WTC11 (cell line): ENCODE measurements at regions not wholly inside any gene's neighbourhood (a gene's known extent, or its start where the extent isn't known, plus 50 kb on each side); places are given as distances from the start of the nearest gene placed in this dataset.

Source experiments
- ATAC-seq: fragments of 200-7000 bp; cut with Tn5 transposase; 2 replicates; pipeline ENCODE4 v1.10.0; 2021; ENCODE audit warnings: mild to moderate bottlenecking, moderate library complexity
- CTCF ChIA-PET: fragments of 300-600 bp; sonication (Branson Sonifier 250); formaldehyde crosslinking; loops from one replicate; lab custom pipeline; 2021; ENCODE audit warnings: antibody characterized with exemption; lab: Charles Lee
- POLR2A ChIA-PET: fragments of 350-600 bp; sonication (Branson Sonifier 250); formaldehyde crosslinking; loops from one replicate; lab custom pipeline; 2021; ENCODE audit warnings: antibody characterized with exemption; lab: Charles Lee
- DNase-seq: peaks from one replicate; pipeline ENCODE4 v3.0.0; 2021; ENCODE audit warnings: low spot score
- H3K27ac Mint-ChIP-seq: 2 replicates; pipeline ENCODE4 v1.8.0; 2021; ENCODE audit warnings: mixed read lengths
- H3K27me3 Mint-ChIP-seq: 2 replicates; pipeline ENCODE4 v1.8.0; 2021; ENCODE audit warnings: low read depth, mild to moderate bottlenecking, moderate library complexity, mixed read lengths
- H3K36me3 Mint-ChIP-seq: 2 replicates; pipeline ENCODE4 v1.8.0; 2021; ENCODE audit warnings: mixed read lengths
- H3K4me1 Mint-ChIP-seq: 2 replicates; pipeline ENCODE4 v1.8.0; 2022; ENCODE audit warnings: mixed read lengths
- H3K4me3 Mint-ChIP-seq: 2 replicates; pipeline ENCODE4 v1.8.0; 2021; ENCODE audit warnings: mild to moderate bottlenecking, moderate library complexity, mixed read lengths
- H3K9me3 Mint-ChIP-seq: 2 replicates; pipeline ENCODE4 v1.8.0; 2021; ENCODE audit warnings: mixed read lengths
- ATF1 ChIP-seq: sonication (generic); formaldehyde crosslinking; IDR thresholded peaks from 2 replicates; pipeline ENCODE4 v1.8.1; 2023; ENCODE audit warnings: mild to moderate bottlenecking, moderate library complexity, missing genetic modification reagents
- ATF3 ChIP-seq: sonication (generic); formaldehyde crosslinking; conservative IDR thresholded peaks from 2 replicates; pipeline ENCODE4 v1.8.1; 2022; ENCODE audit warnings: mild to moderate bottlenecking, missing genetic modification reagents
- CBFB ChIP-seq: sonication (generic); formaldehyde crosslinking; IDR thresholded peaks from 2 replicates; pipeline ENCODE4 v1.8.1; 2022; ENCODE audit warnings: mild to moderate bottlenecking, low read depth, missing genetic modification reagents
- ESRRA ChIP-seq: sonication (generic); formaldehyde crosslinking; IDR thresholded peaks from 2 replicates; pipeline ENCODE4 v1.8.1; 2022; ENCODE audit warnings: mild to moderate bottlenecking, missing genetic modification reagents, borderline replicate concordance
- HMGA2 ChIP-seq: fragments of 250-450 bp; sonication (Bioruptor Pico); IDR thresholded peaks from 2 replicates; pipeline ENCODE4 v1.4.0; 2021; ENCODE audit warnings: mild to moderate bottlenecking, moderate library complexity
- MAX ChIP-seq: sonication (generic); formaldehyde crosslinking; IDR thresholded peaks from 2 replicates; pipeline ENCODE4 v1.8.0; 2022; ENCODE audit warnings: mild to moderate bottlenecking, missing genetic modification reagents
- NR1H2 ChIP-seq: sonication (generic); formaldehyde crosslinking; IDR thresholded peaks from 2 replicates; pipeline ENCODE4 v1.9.0; 2021; ENCODE audit warnings: mild to moderate bottlenecking, moderate library complexity, missing genetic modification reagents
- PRRX2 ChIP-seq: fragments of 250-450 bp; sonication (Bioruptor Pico); IDR thresholded peaks from 2 replicates; pipeline ENCODE4 v1.8.0; 2021; ENCODE audit warnings: mild to moderate bottlenecking
- RELA ChIP-seq: sonication (generic); formaldehyde crosslinking; IDR thresholded peaks from 2 replicates; pipeline ENCODE4 v1.8.1; 2022; ENCODE audit warnings: missing genetic modification reagents, mild to moderate bottlenecking, borderline replicate concordance
- SMAD3 ChIP-seq: sonication (generic); formaldehyde crosslinking; IDR thresholded peaks from 2 replicates; pipeline ENCODE4 v1.8.0; 2022; ENCODE audit warnings: missing genetic modification reagents, mild to moderate bottlenecking, borderline replicate concordance
- ZBTB21 ChIP-seq: sonication (generic); formaldehyde crosslinking; IDR thresholded peaks from 2 replicates; pipeline ENCODE4 v1.8.1; 2023; ENCODE audit warnings: mild to moderate bottlenecking, missing genetic modification reagents, borderline replicate concordance
- ZBTB43 ChIP-seq: sonication (generic); formaldehyde crosslinking; IDR thresholded peaks from 2 replicates; pipeline ENCODE4 v1.8.1; 2023; ENCODE audit warnings: mild to moderate bottlenecking, missing genetic modification reagents
- ZMAT4 ChIP-seq: fragments of 250-450 bp; sonication (Bioruptor Pico); IDR thresholded peaks from 2 replicates; pipeline ENCODE4 v1.9.0; 2021; ENCODE audit warnings: mild to moderate bottlenecking
- ZNF138 ChIP-seq: sonication (generic); formaldehyde crosslinking; conservative IDR thresholded peaks from 2 replicates; pipeline ENCODE4 v1.8.1; 2022; ENCODE audit warnings: mild to moderate bottlenecking, moderate library complexity, missing genetic modification reagents
- ZNF232 ChIP-seq: sonication (generic); formaldehyde crosslinking; IDR thresholded peaks from 2 replicates; pipeline ENCODE4 v1.8.0; 2022; ENCODE audit warnings: mild to moderate bottlenecking, missing genetic modification reagents
- ZNF281 ChIP-seq: sonication (generic); formaldehyde crosslinking; IDR thresholded peaks from 2 replicates; pipeline ENCODE4 v1.8.0; 2023; ENCODE audit warnings: mild to moderate bottlenecking, missing genetic modification reagents
- ZNF416 ChIP-seq: fragments of 250-450 bp; sonication (Bioruptor Pico); IDR thresholded peaks from 2 replicates; pipeline ENCODE4 v1.9.0; 2021; ENCODE audit warnings: mild to moderate bottlenecking, inconsistent platforms
- ZNF532 ChIP-seq: fragments of 250-450 bp; sonication (Bioruptor Pico); IDR thresholded peaks from 2 replicates; pipeline ENCODE4 v1.9.0; 2021; ENCODE audit warnings: mild to moderate bottlenecking, borderline replicate concordance

GRCh38 chr18:73746101-73746500, 401.5 kb downstream of the FBXO15 start:
- no peaks in the 10 kb centered on the region for H3K36me3 Mint-ChIP-seq
- H3K4me1 Mint-ChIP-seq: peaks cover 48% of the 10 kb centered on the region
- DNase-seq (no peak), ATAC-seq (no peak)
- CTCF ChIA-PET: no interaction called here
- H3K27ac Mint-ChIP-seq: no peak overlapping the region
- POLR2A ChIA-PET: no interaction called here
- H3K4me3 Mint-ChIP-seq: no peak overlapping the region
- H3K27me3 Mint-ChIP-seq: no peaks in the 10 kb centered on the region
- peaks cover 3% of the 10 kb centered on the region; the same call in 1 of the 2 replicates for H3K9me3 Mint-ChIP-seq
- TF ChIP-seq ZBTB43 (CRISPR knock-in tag) (no peak), MAX (CRISPR knock-in tag) (no peak), ESRRA (CRISPR knock-in tag) (no peak), ZNF416 (CRISPR knock-in tag) (no peak), ATF3 (CRISPR knock-in tag) (no peak), ATF1 (no peak), PRRX2 (CRISPR knock-in tag) (no peak), ZNF138 (CRISPR knock-in tag) (no peak), ZMAT4 (CRISPR knock-in tag) (no peak), RELA (CRISPR knock-in tag) (no peak), NR1H2 (CRISPR knock-in tag) (no peak), ZBTB21 (CRISPR knock-in tag) (no peak), HMGA2 (no peak), ZNF281 (CRISPR knock-in tag) (no peak), ZNF532 (CRISPR knock-in tag) (no peak), ZNF232 (CRISPR knock-in tag) (no peak), SMAD3 (CRISPR knock-in tag) (no peak), CBFB (CRISPR knock-in tag) (no peak)
